Smooth muscle cell (in vitro differentiated cells): ENCODE measurements at regions not wholly inside any gene's neighbourhood (a gene's known extent, or its start where the extent isn't known, plus 50 kb on each side); places are given as distances from the start of the nearest gene placed in this dataset.

Experiments
- DNase-seq: peaks from one replicate; lab custom pipeline; 2025; ENCODE audit not compliant: unreplicated experiment; lab: John Stamatoyannopoulos, UW
- H2AFZ ChIP-seq: fragments of 200-600 bp; sonication (generic); 2 replicates; pipeline ENCODE4 v1.6.0; 2016; ENCODE audit warnings: antibody characterized with exemption, low read depth, mild to moderate bottlenecking
- H3F3A ChIP-seq: fragments of 200-600 bp; sonication (generic); 2 replicates; pipeline ENCODE4 v1.6.0; 2017; ENCODE audit warnings: antibody characterized with exemption, low read depth
- H3K27ac ChIP-seq: fragments of 200-600 bp; sonication (generic); 2 replicates; pipeline ENCODE4 v1.5.1; 2016; ENCODE audit warnings: low read depth, mild to moderate bottlenecking
- H3K27me3 ChIP-seq: fragments of 200-600 bp; sonication (generic); 2 replicates; pipeline ENCODE4 v1.6.1; 2016; ENCODE audit warnings: low read depth, mild to moderate bottlenecking
- H3K36me3 ChIP-seq: fragments of 200-600 bp; sonication (generic); 2 replicates; pipeline ENCODE4 v1.5.1; 2016; ENCODE audit warnings: low read depth
- H3K4me1 ChIP-seq: fragments of 200-600 bp; sonication (generic); 2 replicates; pipeline ENCODE4 v1.5.1; 2016; ENCODE audit warnings: low read depth
- H3K4me2 ChIP-seq: fragments of 200-600 bp; sonication (generic); 2 replicates; pipeline ENCODE4 v1.6.0; 2016; ENCODE audit warnings: mild to moderate bottlenecking
- H3K4me3 ChIP-seq: fragments of 200-600 bp; sonication (generic); 2 replicates; pipeline ENCODE4 v1.5.1; 2016; ENCODE audit warnings: mild to moderate bottlenecking
- H3K79me2 ChIP-seq: fragments of 200-600 bp; sonication (generic); 2 replicates; pipeline ENCODE4 v1.6.0; 2016; ENCODE audit warnings: low read depth, mild to moderate bottlenecking
- H3K9ac ChIP-seq: fragments of 200-600 bp; sonication (generic); 2 replicates; pipeline ENCODE4 v1.6.0; 2016; ENCODE audit warnings: low read depth
- H3K9me3 ChIP-seq: fragments of 200-600 bp; sonication (generic); replicated peaks from 2 replicates; pipeline ENCODE4 v1.5.1; 2016; ENCODE audit warnings: low read depth
- H4K20me1 ChIP-seq: fragments of 200-600 bp; sonication (generic); 2 replicates; pipeline ENCODE4 v1.6.0; 2016; ENCODE audit warnings: low read depth
- whole genome bisulfite sequencing: methylation state at CpG from one replicate; pipeline ENCODE4 v1.1.7; 2016; ENCODE audit warnings: low lambda C conversion rate; 5-methylcytosine and 5-hydroxymethylcytosine counted together
- TF ChIP-seq, protein P1 (sequence below): fragments of 200-600 bp; sonication (generic); IDR thresholded peaks from 2 replicates; pipeline ENCODE4 v1.5.1; 2017; ENCODE audit warnings: borderline replicate concordance, mild to moderate bottlenecking, antibody characterized with exemption; ENCODE audit not compliant: insufficient read depth, poor library complexity, severe bottlenecking

DNA sequence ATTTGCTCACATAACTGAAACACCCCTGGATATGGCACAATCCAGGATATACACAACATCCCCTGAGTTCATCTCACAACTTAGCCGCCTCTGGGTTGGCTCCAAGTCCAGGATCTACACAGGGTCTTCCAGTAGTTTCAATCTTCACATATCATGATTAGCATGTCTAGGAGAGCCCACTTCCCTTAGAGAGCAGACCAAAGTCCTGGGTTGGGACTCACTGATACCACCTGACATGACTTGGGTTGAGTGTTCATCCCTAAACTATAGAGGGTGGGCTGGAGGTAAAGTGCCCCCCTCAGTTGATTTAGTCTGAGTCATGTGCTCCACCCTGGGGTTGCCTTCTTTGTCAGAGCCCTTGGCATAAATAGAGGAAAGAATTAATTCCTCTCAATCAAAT, 493.6 kb upstream of the PPP2R3A start:
- no peak for DNase-seq
- no peaks in the 10 kb centered on the region for H3F3A ChIP-seq
- TF ChIP-seq, protein P1, sequence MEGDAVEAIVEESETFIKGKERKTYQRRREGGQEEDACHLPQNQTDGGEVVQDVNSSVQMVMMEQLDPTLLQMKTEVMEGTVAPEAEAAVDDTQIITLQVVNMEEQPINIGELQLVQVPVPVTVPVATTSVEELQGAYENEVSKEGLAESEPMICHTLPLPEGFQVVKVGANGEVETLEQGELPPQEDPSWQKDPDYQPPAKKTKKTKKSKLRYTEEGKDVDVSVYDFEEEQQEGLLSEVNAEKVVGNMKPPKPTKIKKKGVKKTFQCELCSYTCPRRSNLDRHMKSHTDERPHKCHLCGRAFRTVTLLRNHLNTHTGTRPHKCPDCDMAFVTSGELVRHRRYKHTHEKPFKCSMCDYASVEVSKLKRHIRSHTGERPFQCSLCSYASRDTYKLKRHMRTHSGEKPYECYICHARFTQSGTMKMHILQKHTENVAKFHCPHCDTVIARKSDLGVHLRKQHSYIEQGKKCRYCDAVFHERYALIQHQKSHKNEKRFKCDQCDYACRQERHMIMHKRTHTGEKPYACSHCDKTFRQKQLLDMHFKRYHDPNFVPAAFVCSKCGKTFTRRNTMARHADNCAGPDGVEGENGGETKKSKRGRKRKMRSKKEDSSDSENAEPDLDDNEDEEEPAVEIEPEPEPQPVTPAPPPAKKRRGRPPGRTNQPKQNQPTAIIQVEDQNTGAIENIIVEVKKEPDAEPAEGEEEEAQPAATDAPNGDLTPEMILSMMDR, result no peak
- H3K27me3 ChIP-seq, result no peaks in the 10 kb centered on the region
- H3K4me3 ChIP-seq, result no peak overlapping the region
- H3K9me3 ChIP-seq, result no peaks in the 10 kb centered on the region
- H4K20me1 ChIP-seq, result no peaks in the 10 kb centered on the region
- H3K27ac ChIP-seq, result no peak overlapping the region
- WGBS, result 96% methylated on average over 1 of the region's 1 CpG
- no peaks in the 10 kb centered on the region for H3K79me2 ChIP-seq
- no peak overlapping the region for H3K4me2 ChIP-seq
- H3K9ac ChIP-seq, result no peak overlapping the region
- H2AFZ ChIP-seq, result no peak overlapping the region
- no peaks in the 10 kb centered on the region for H3K36me3 ChIP-seq
- no peaks in the 10 kb centered on the region for H3K4me1 ChIP-seq

DNA sequence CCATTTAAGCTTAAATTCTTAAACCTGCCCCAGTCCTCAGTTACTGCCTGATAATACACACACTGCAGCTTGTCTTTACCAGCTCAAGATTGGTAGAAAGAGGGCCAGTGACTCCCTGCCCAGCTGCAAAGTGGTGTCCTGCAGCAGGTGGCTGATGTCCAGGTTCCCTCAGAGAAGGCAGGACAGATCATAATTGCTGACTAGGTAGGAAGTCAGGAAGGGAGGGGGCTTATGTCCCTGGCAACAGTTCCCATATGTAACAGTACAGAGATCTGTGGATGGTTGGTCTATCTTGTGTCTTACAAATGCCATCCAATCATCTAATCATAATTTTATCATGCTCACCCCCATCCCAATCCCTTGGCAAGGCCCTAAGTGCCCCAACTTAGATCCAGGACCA, 492.1 kb upstream of the PPP2R3A start:
- TF ChIP-seq, protein P1, result no peak
- Histone ChIP-seq H2AFZ (no peak overlapping the region), H3K27me3 (no peaks in the 10 kb centered on the region), H3K27ac (no peak overlapping the region), H3K4me3 (no peak overlapping the region), H3F3A (no peaks in the 10 kb centered on the region), H3K4me1 (no peaks in the 10 kb centered on the region), H3K9me3 (no peaks in the 10 kb centered on the region), H4K20me1 (no peaks in the 10 kb centered on the region), H3K79me2 (no peaks in the 10 kb centered on the region), H3K4me2 (no peak overlapping the region), H3K9ac (no peak overlapping the region), H3K36me3 (no peaks in the 10 kb centered on the region)
- no peak for DNase-seq

DNA sequence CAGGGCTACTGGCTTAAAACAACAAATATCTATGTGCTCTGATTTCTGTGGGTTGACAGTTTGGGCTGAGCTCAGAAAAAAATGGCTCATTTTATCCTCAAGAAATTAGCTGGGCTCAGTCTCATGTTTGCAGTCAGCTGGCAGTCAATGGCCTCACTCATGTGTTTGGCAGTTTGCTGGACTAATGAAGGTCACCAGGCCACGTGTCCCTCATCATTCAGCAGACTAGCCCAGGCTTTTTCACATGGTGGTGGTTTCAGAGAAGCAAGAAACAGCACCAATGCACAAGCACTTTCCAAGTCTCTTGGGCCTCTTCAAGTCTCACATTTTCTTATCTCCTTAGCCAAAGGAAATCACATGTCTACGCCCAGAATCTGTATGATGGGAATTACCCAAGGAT, 478.3 kb upstream of the PPP2R3A start:
- Histone ChIP-seq H3K9me3 (no peaks in the 10 kb centered on the region), H3K27ac (no peak overlapping the region), H2AFZ (no peak overlapping the region), H3K27me3 (no peaks in the 10 kb centered on the region), H3K9ac (no peak overlapping the region), H3F3A (no peaks in the 10 kb centered on the region), H3K79me2 (no peaks in the 10 kb centered on the region), H3K4me3 (no peak overlapping the region), H3K4me1 (no peaks in the 10 kb centered on the region), H4K20me1 (no peaks in the 10 kb centered on the region), H3K4me2 (no peak overlapping the region), H3K36me3 (no peaks in the 10 kb centered on the region)
- DNase-seq, result no peak
- WGBS, result 59% methylated on average over 2 of the region's 2 CpGs
- TF ChIP-seq, protein P1, result no peak

DNA sequence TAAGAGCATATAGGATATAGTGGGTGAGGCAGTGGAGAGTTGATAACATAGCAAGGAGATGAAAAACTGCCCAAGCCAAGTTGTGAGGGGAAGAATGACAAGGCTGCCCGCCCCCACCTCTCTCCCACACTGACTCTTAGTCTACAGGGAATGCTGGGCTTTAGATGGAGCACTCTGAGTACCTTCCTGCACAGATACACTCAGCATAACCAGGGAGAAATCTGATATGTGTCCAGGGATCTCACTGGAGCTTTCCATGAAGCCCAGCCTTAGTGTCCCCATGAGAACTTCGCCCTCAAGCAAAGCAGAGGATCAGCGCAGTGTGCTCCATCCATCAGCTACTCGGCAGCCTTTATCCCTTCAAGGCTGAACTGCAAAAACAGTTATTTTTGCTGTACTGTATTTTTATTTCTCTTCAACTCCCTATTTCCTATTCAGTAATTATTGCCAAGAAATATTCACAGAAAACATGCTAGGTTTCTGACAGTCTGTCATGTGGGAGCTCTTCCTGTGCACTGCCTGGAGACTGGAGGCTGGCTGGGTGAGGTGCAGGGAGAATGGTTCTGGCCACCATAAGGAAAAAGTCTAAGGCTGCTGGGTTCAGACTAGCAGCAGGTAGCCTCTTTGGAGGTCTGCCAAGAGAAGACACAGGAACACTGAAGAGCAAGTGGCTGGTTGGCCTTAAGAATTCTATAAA, 475.2 kb upstream of the PPP2R3A start:
- Histone ChIP-seq H3K27me3 (no peaks in the 10 kb centered on the region), H3K4me1 (no peaks in the 10 kb centered on the region), H3F3A (no peaks in the 10 kb centered on the region), H3K4me2 (no peak overlapping the region), H3K9me3 (no peaks in the 10 kb centered on the region), H3K79me2 (no peaks in the 10 kb centered on the region), H2AFZ (no peak overlapping the region), H3K27ac (no peak overlapping the region), H3K9ac (no peak overlapping the region), H4K20me1 (no peaks in the 10 kb centered on the region), H3K4me3 (no peak overlapping the region), H3K36me3 (no peaks in the 10 kb centered on the region)
- TF ChIP-seq, protein P1, result no peak
- WGBS, result 91% methylated on average over 4 of the region's 4 CpGs
- DNase-seq, result no peak
